B cell (primary cell): ENCODE measurements at regions not wholly inside any gene's neighbourhood (a gene's known extent, or its start where the extent isn't known, plus 50 kb on each side); places are given as distances from the start of the nearest gene placed in this dataset.

Source experiments
- ATAC-seq: fragments of 200-7000 bp; cut with Tn5 transposase; one replicate; pipeline ENCODE4 v1.10.0; 2021; ENCODE audit warnings: low read depth, mild to moderate bottlenecking, moderate number of reproducible peaks, moderate library complexity
- CTCF ChIA-PET: fragments of 350-600 bp; sonication (Branson Sonifier 250); formaldehyde crosslinking; loops from one replicate; lab custom pipeline; 2021; ENCODE audit warnings: antibody characterized with exemption, inconsistent platforms; lab: Charles Lee
- POLR2A ChIA-PET: fragments of 350-600 bp; sonication (Branson Sonifier 250); formaldehyde crosslinking; loops from one replicate; lab custom pipeline; 2021; ENCODE audit warnings: antibody characterized with exemption; lab: Charles Lee
- DNase-seq: peaks from one replicate; pipeline ENCODE4 v3.0.0; 2013
- H2AFZ ChIP-seq: 2 replicates; pipeline ENCODE4 v1.6.1; 2012; ENCODE audit warnings: mild to moderate bottlenecking, low read depth, low read length; ENCODE audit not compliant: insufficient read depth, poor library complexity, severe bottlenecking
- H3K27ac ChIP-seq, 2 donors: 1 replicate in 1 of 2; 2 replicates in 1 of 2; pipeline ENCODE4 v1.5.1; 2012 to 2013; ENCODE audit warnings: low read length in 2 of 2, mild to moderate bottlenecking in 2 of 2, moderate library complexity in 1 of 2
- H3K27me3 ChIP-seq, 4 experiments: fragments of 200-600 bp in 1 of 4; sonication (generic) in 1 of 4; replicated peaks in 1 of 4; 1 replicate in 2 of 4; 2 replicates in 2 of 4; pipeline versions ENCODE4 v1.6.1 to v1.7.0; 2013 to 2016; ENCODE audit warnings: low read length in 3 of 4, mild to moderate bottlenecking in 2 of 4, mixed read lengths in 1 of 4, moderate library complexity in 1 of 4; ENCODE audit not compliant: insufficient read depth in 4 of 4, control insufficient read depth in 3 of 4; ENCODE audit errors: control extremely low read depth in 1 of 4
- H3K36me3 ChIP-seq, 2 experiments: replicated peaks in 1 of 2; 1 replicate in 1 of 2; 2 replicates in 1 of 2; pipeline versions ENCODE4 v1.6.1 to v1.7.1; 2013; ENCODE audit warnings: low read length in 1 of 2; ENCODE audit not compliant: insufficient read depth in 2 of 2, control insufficient read depth in 1 of 2; ENCODE audit errors: control extremely low read depth in 1 of 2, extremely low read depth in 1 of 2
- H3K4me1 ChIP-seq, 2 donors: fragments of 200-600 bp in 1 of 2; sonication (generic) in 1 of 2; 1 replicate in 1 of 2; 2 replicates in 1 of 2; pipeline versions ENCODE4 v1.5.1 to v1.6.1; 2013 to 2017; ENCODE audit warnings: low read length in 2 of 2; ENCODE audit not compliant: control insufficient read depth in 2 of 2, insufficient read depth in 2 of 2
- H3K4me2 ChIP-seq: replicated peaks from 2 replicates; pipeline ENCODE3; 2012; ENCODE audit warnings: mild to moderate bottlenecking, low read depth, low read length; ENCODE audit not compliant: poor library complexity, severe bottlenecking
- H3K4me3 ChIP-seq, 5 experiments: fragments of 200-600 bp in 1 of 5; sonication (generic) in 1 of 5; 1 replicate in 3 of 5; 2 replicates in 2 of 5; pipeline versions ENCODE4 v1.5.1 to v1.7.0; 2011 to 2016; ENCODE audit warnings: low read length in 4 of 5, mild to moderate bottlenecking in 4 of 5, low read depth in 2 of 5, control low read depth in 1 of 5, moderate library complexity in 1 of 5; ENCODE audit not compliant: insufficient read depth in 1 of 5; ENCODE audit errors: control extremely low read depth in 1 of 5, extremely low read depth in 1 of 5
- H3K79me2 ChIP-seq: fragments of 200-600 bp; sonication (generic); one replicate; pipeline ENCODE4 v1.6.0; 2016; ENCODE audit warnings: low read length; ENCODE audit not compliant: control insufficient read depth, insufficient read depth
- H3K9ac ChIP-seq: fragments of 200-600 bp; sonication (generic); 2 replicates; pipeline ENCODE4 v1.6.1; 2017; ENCODE audit warnings: mild to moderate bottlenecking, low read length, moderate library complexity
- H3K9me3 ChIP-seq, 3 donors: one replicate each; pipeline versions ENCODE4 v1.6.1 to v1.7.1; 2013; ENCODE audit warnings: low read length in 2 of 3; ENCODE audit not compliant: control insufficient read depth in 2 of 3, insufficient read depth in 1 of 3; ENCODE audit errors: control extremely low read depth in 1 of 3
- H4K20me1 ChIP-seq: 2 replicates; pipeline ENCODE4 v1.6.0; 2012; ENCODE audit warnings: mild to moderate bottlenecking, low read length; ENCODE audit not compliant: insufficient read depth, control insufficient read depth, poor library complexity, severe bottlenecking
- H3K27ac Mint-ChIP-seq: one replicate; pipeline ENCODE4 v1.8.0; 2021; ENCODE audit warnings: mixed read lengths
- H3K27me3 Mint-ChIP-seq: one replicate; pipeline ENCODE4 v1.8.0; 2021; ENCODE audit warnings: mixed read lengths
- H3K4me1 Mint-ChIP-seq: one replicate; pipeline ENCODE4 v1.8.0; 2021; ENCODE audit warnings: mixed read lengths
- H3K4me3 Mint-ChIP-seq: one replicate; pipeline ENCODE4 v1.8.0; 2021; ENCODE audit warnings: mixed read lengths
- H3K9me3 Mint-ChIP-seq: one replicate; pipeline ENCODE4 v1.8.0; 2022; ENCODE audit warnings: mixed read lengths; ENCODE audit not compliant: insufficient read depth
- EZH2 ChIP-seq: IDR thresholded peaks from 2 replicates; pipeline ENCODE4 v1.6.1; 2012; ENCODE audit warnings: borderline replicate concordance, low read depth, mild to moderate bottlenecking, moderate library complexity, low read length; ENCODE audit not compliant: insufficient read depth, poor library complexity, severe bottlenecking
- WGBS: methylation state at CpG from one replicate; pipeline ENCODE4 v1.1.5; 2013; ENCODE audit warnings: missing lambda C conversion rate; ENCODE audit not compliant: insufficient coverage; 5-methylcytosine and 5-hydroxymethylcytosine counted together
- intact Hi-C: fragments of 100-400 bp; cut with micrococcal nuclease; formaldehyde crosslinking; loops from one replicate; pipeline ENCODE4 v1.10.0; 2022
- TF ChIP-seq, protein P1 (sequence below): fragments of 200-600 bp; IDR thresholded peaks from one replicate; pipeline ENCODE4 v1.8.0; 2022; ENCODE audit warnings: antibody characterized with exemption, mild to moderate bottlenecking

DNA sequence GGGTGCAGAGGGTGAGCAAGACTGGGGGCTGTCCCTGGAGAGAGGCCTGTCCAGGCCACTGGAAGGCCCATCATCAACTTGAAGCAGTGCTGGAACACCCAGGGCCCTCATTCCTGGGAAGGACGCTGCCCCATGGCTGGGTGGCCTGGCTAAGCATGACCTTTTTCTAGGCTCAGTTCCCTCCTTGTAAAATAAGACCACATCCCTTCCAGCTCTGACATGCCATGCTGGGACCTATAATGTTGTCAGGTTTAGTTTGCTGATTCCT, 62.8 kb downstream of the SYNE3 start:
- H4K20me1 ChIP-seq, result peaks cover 11% of the 10 kb centered on the region
- no peak overlapping the region for H3K9ac ChIP-seq
- no peak overlapping the region for H2AFZ ChIP-seq
- 86% methylated on average over 1 of the region's 1 CpG for WGBS
- TF ChIP-seq, protein P1, sequence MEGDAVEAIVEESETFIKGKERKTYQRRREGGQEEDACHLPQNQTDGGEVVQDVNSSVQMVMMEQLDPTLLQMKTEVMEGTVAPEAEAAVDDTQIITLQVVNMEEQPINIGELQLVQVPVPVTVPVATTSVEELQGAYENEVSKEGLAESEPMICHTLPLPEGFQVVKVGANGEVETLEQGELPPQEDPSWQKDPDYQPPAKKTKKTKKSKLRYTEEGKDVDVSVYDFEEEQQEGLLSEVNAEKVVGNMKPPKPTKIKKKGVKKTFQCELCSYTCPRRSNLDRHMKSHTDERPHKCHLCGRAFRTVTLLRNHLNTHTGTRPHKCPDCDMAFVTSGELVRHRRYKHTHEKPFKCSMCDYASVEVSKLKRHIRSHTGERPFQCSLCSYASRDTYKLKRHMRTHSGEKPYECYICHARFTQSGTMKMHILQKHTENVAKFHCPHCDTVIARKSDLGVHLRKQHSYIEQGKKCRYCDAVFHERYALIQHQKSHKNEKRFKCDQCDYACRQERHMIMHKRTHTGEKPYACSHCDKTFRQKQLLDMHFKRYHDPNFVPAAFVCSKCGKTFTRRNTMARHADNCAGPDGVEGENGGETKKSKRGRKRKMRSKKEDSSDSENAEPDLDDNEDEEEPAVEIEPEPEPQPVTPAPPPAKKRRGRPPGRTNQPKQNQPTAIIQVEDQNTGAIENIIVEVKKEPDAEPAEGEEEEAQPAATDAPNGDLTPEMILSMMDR, result no peak
- TF ChIP-seq EZH2, result no peak
- ATAC-seq (no peak), DNase-seq (no peak)
- H3K79me2 ChIP-seq, result peaks cover 64% of the 10 kb centered on the region
- intact Hi-C loops, result no loop called here
- H3K27me3 ChIP-seq, result no peaks in the 10 kb centered on the region
- H3K27ac ChIP-seq, result no peak overlapping the region
- Mint-ChIP-seq H3K27ac (no peak overlapping the region), H3K4me1 (peaks cover 20% of the 10 kb centered on the region), H3K9me3 (no peaks in the 10 kb centered on the region), H3K27me3 (no peaks in the 10 kb centered on the region), H3K4me3 (no peak overlapping the region)
- H3K4me2 ChIP-seq, result no peak overlapping the region
- H3K4me1 ChIP-seq, result peaks cover 24 to 26% of the 10 kb centered on the region in 2 donors
- ChIA-PET CTCF (interaction anchor here (1.2 to 6.6 kb wide), 9 partner anchors 9 to 73 kb away, joined by 3 to 51 read pairs (median 10); partner anchors contain the start of gene SYNE3), POLR2A (no interaction called here)
- peaks cover 5 to 92% of the 10 kb centered on the region in 2 experiments for H3K36me3 ChIP-seq
- no peak overlapping the region for H3K4me3 ChIP-seq
- no peaks in the 10 kb centered on the region for H3K9me3 ChIP-seq

DNA sequence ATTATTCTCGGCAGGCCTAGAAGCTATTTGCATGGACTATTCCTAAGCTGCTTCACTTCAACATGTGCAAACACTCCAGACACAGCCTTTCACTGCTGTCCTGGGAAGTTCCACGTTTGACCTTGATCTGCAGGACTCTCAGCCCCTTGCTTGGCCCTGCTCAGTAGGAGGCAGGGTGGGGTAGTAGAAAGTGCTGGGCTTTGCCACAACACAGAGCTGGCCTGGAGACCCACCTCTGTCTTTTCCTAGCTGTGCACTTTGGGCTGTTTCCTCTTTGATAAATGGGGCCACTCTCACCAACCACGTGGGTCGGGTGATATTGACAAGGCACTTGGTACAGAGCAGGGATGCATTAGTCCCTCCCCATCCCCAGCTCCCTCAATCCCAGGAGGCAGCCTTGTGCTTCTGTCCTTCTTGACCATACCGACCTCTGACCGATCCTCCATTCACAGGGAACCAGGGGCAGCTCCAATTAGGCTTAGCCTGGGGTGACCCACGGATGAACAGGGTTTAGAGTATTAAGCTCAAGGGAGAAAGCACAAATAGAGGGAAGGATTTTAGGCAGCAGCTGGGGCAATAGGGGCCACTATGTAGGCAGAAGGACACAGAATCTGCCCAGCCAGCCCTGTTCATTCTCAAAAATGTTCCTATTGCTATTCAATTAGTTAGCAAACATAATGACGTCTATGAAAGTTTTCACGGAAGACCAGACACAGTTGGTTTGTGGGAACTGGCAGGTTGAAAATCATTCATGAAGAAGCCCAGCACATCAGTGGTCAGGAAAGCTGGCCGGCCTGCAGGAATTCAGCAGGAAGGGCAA, 63.3 kb downstream of the SYNE3 start:
- Histone ChIP-seq H3K4me2 (no peak overlapping the region), H4K20me1 (peaks cover 11% of the 10 kb centered on the region), H3K79me2 (peaks cover 59% of the 10 kb centered on the region), H2AFZ (no peak overlapping the region), H3K9me3 (no peaks in the 10 kb centered on the region), H3K36me3 (peaks cover 5 to 92% of the 10 kb centered on the region in 2 experiments), H3K27me3 (no peaks in the 10 kb centered on the region), H3K4me3 (no peak overlapping the region), H3K4me1 (peaks cover 19 to 20% of the 10 kb centered on the region in 2 donors), H3K9ac (no peak overlapping the region), H3K27ac (no peak overlapping the region)
- no peak overlapping the region for H3K27ac Mint-ChIP-seq
- H3K4me3 Mint-ChIP-seq, result no peak overlapping the region
- H3K27me3 Mint-ChIP-seq, result no peaks in the 10 kb centered on the region
- CTCF ChIA-PET, result interaction anchor here (0.6 to 6.6 kb wide), 18 partner anchors 9 to 256 kb away, joined by 3 to 51 read pairs (median 3); partner anchors contain the start of genes GLRX5 and SYNE3
- no peak for TF ChIP-seq EZH2
- TF ChIP-seq, protein P1, result no peak
- 76% methylated on average over 9 of the region's 10 CpGs for WGBS
- POLR2A ChIA-PET, result no interaction called here
- DNase-seq (no peak), ATAC-seq (no peak)
- no peaks in the 10 kb centered on the region for H3K9me3 Mint-ChIP-seq
- intact Hi-C loops, result no loop called here
- peaks cover 15% of the 10 kb centered on the region for H3K4me1 Mint-ChIP-seq
